Suprapubic skin (tissue), 4 donors: ENCODE measurements at regions not wholly inside any gene's neighbourhood (a gene's known extent, or its start where the extent isn't known, plus 50 kb on each side); places are given as distances from the start of the nearest gene placed in this dataset.
"Not testable (repeated sequence)": the region's sequence is repeated elsewhere in the genome, so short reads cannot be mapped to it uniquely, and the experiment has no call there.

Source experiments
- DNase-seq, 2 donors: peaks; one replicate each; pipeline ENCODE4 v3.0.0-alpha.2; 2019; ENCODE audit warnings: low spot score in 2 of 2
- H3K27ac ChIP-seq: fragments of 200-600 bp; sonication (generic); one replicate; pipeline ENCODE4 v1.5.1; 2019
- H3K27me3 ChIP-seq: fragments of 200-600 bp; sonication (generic); one replicate; pipeline ENCODE4 v1.5.1; 2019
- H3K36me3 ChIP-seq: fragments of 200-600 bp; sonication (generic); one replicate; pipeline ENCODE4 v1.5.1; 2019
- H3K4me1 ChIP-seq: fragments of 200-600 bp; sonication (generic); one replicate; pipeline ENCODE4 v1.5.1; 2019
- H3K4me3 ChIP-seq: fragments of 200-600 bp; sonication (generic); one replicate; pipeline ENCODE4 v1.5.1; 2019; ENCODE audit warnings: mild to moderate bottlenecking
- H3K9me3 ChIP-seq: fragments of 200-600 bp; sonication (generic); one replicate; pipeline ENCODE4 v1.5.1; 2019
- CTCF ChIP-seq, 2 donors: fragments of 200-600 bp in 1 of 2; fragments of 450-650 bp in 1 of 2; sonication (generic) in 1 of 2; IDR thresholded peaks; one replicate each; pipeline ENCODE4 v1.5.1; 2016 to 2019; ENCODE audit warnings: antibody characterized with exemption in 2 of 2, mild to moderate bottlenecking in 1 of 2, moderate library complexity in 1 of 2
- EP300 ChIP-seq: sonication (generic); formaldehyde crosslinking; IDR thresholded peaks from one replicate; pipeline ENCODE4 v1.6.1; 2017; ENCODE audit warnings: antibody characterized with exemption
- POLR2A ChIP-seq, 2 donors: fragments of 450-650 bp; IDR thresholded peaks; one replicate each; pipeline ENCODE4 v1.6.1; 2017; ENCODE audit warnings: antibody characterized with exemption in 2 of 2, mild to moderate bottlenecking in 2 of 2, moderate library complexity in 2 of 2
- POLR2AphosphoS5 ChIP-seq, 3 donors: sonication (generic); formaldehyde crosslinking; IDR thresholded peaks; one replicate each; pipeline ENCODE4 v1.6.1; 2017; ENCODE audit warnings: antibody characterized with exemption in 3 of 3
- WGBS: methylation state at CpG from one replicate; pipeline ENCODE4 v1.1.5; 2018; 5-methylcytosine and 5-hydroxymethylcytosine counted together

- Histone ChIP-seq H3K4me3 (no peak overlapping the region), H3K9me3 (no peaks in the 10 kb centered on the region), H3K4me1 (no peaks in the 10 kb centered on the region), H3K27me3 (no peaks in the 10 kb centered on the region), H3K36me3 (no peaks in the 10 kb centered on the region), H3K27ac (no peak overlapping the region)
- WGBS = 75% methylated on average over 3 of the region's 3 CpGs
- DNase-seq = no peak
- TF ChIP-seq POLR2A (IDR thresholded peaks at IDR 0.05) (no peak), POLR2AphosphoS5 (IDR thresholded peaks at IDR 0.05) (no peak), EP300 (no peak), CTCF (IDR thresholded peaks at IDR 0.05) (no peak)
Measured at GRCh38 chr2:191506515-191506914, 171.4 kb upstream of the NABP1 start.

- H3K4me3 ChIP-seq, H3K9me3 ChIP-seq, DNase-seq, H3K27ac ChIP-seq, H3K4me1 ChIP-seq, H3K36me3 ChIP-seq, H3K27me3 ChIP-seq: not testable (repeated sequence)
- 75% methylated on average over 8 of the region's 8 CpGs for WGBS
Measured at GRCh38 chr2:191507252-191507853, 170.6 kb upstream of the NABP1 start.

- TF ChIP-seq POLR2AphosphoS5 (IDR thresholded peaks at IDR 0.05) = no peak
- no peak for TF ChIP-seq POLR2A (IDR thresholded peaks at IDR 0.05)
- no peak for TF ChIP-seq CTCF (IDR thresholded peaks at IDR 0.05)
- no peak for TF ChIP-seq EP300
- Histone ChIP-seq H3K4me1 (no peaks in the 10 kb centered on the region), H3K36me3 (no peaks in the 10 kb centered on the region), H3K9me3 (no peaks in the 10 kb centered on the region), H3K27me3 (no peaks in the 10 kb centered on the region), H3K27ac (no peak overlapping the region), H3K4me3 (no peak overlapping the region)
- DNase-seq = no peak
- WGBS = 76% methylated on average over 5 of the region's 5 CpGs
Measured at GRCh38 chr2:191508738-191509137, 169.2 kb upstream of the NABP1 start.

- no peaks in the 10 kb centered on the region for H3K9me3 ChIP-seq
- no peak for DNase-seq
- no peaks in the 10 kb centered on the region for H3K4me1 ChIP-seq
- WGBS = 94% methylated on average over 7 of the region's 7 CpGs
- H3K27me3 ChIP-seq = no peaks in the 10 kb centered on the region
- no peaks in the 10 kb centered on the region for H3K36me3 ChIP-seq
- H3K4me3 ChIP-seq = no peak overlapping the region
- TF ChIP-seq CTCF (IDR thresholded peaks at IDR 0.05) (no peak), EP300 (no peak), POLR2A (IDR thresholded peaks at IDR 0.05) (no peak), POLR2AphosphoS5 (IDR thresholded peaks at IDR 0.05) (no peak)
- no peak overlapping the region for H3K27ac ChIP-seq
Measured at GRCh38 chr2:191512216-191512835, 165.6 kb upstream of the NABP1 start.

- Histone ChIP-seq H3K9me3 (no peaks in the 10 kb centered on the region), H3K36me3 (no peaks in the 10 kb centered on the region), H3K4me3 (no peak overlapping the region), H3K27me3 (no peaks in the 10 kb centered on the region), H3K27ac (no peak overlapping the region), H3K4me1 (no peaks in the 10 kb centered on the region)
- no peak for DNase-seq
- WGBS = 81% methylated on average over 3 of the region's 3 CpGs
- TF ChIP-seq CTCF (IDR thresholded peaks at IDR 0.05) (no peak), POLR2AphosphoS5 (IDR thresholded peaks at IDR 0.05) (no peak), EP300 (no peak), POLR2A (IDR thresholded peaks at IDR 0.05) (no peak)
Measured at GRCh38 chr2:191512874-191513273, 165.1 kb upstream of the NABP1 start.

GRCh38 chr2:191514613-191515012, 163.3 kb upstream of the NABP1 start:
- 48% methylated on average over 3 of the region's 4 CpGs for WGBS
- DNase-seq = no peak
- Histone ChIP-seq H3K36me3 (no peaks in the 10 kb centered on the region), H3K9me3 (no peaks in the 10 kb centered on the region), H3K4me3 (no peak overlapping the region), H3K27me3 (no peaks in the 10 kb centered on the region), H3K4me1 (no peaks in the 10 kb centered on the region), H3K27ac (no peak overlapping the region)
- TF ChIP-seq EP300 (no peak), CTCF (IDR thresholded peaks at IDR 0.05) (no peak), POLR2A (IDR thresholded peaks at IDR 0.05) (no peak), POLR2AphosphoS5 (IDR thresholded peaks at IDR 0.05) (no peak)
